Activated T-cell treated with anti-CD3 and anti-CD28 coated beads, Interleukin-2, amount 50 U/mL, for 48 hours (primary cell): ENCODE measurements at regions not wholly inside any gene's neighbourhood (a gene's known extent, or its start where the extent isn't known, plus 50 kb on each side); places are given as distances from the start of the nearest gene placed in this dataset.

Experiments
- DNase-seq, 2 experiments: peaks; one replicate each; pipeline ENCODE4 v3.0.0-alpha.2; 2020

GRCh38 chr11:116503216-116504160 is 269.3 kb downstream of the BUD13 start:
- DNase-seq = no peak

- DNase-seq = no peak
These were observed 270.1 kb downstream of the BUD13 start for GRCh38 chr11:116502641-116503061.

- DNase-seq = no peak
These were observed 271.1 kb downstream of the BUD13 start for GRCh38 chr11:116501728-116502127.

- DNase-seq = no peak
These were observed 271.7 kb downstream of the BUD13 start for GRCh38 chr11:116500947-116501602.

GRCh38 chr11:116500026-116500946 is 272.5 kb downstream of the BUD13 start:
- DNase-seq = no peak

GRCh38 chr11:116499396-116500003 is 273.3 kb downstream of the BUD13 start:
- peak; percentile 77 to 79 for DNase-seq

- no peak for DNase-seq
These were observed 274.6 kb downstream of the BUD13 start for GRCh38 chr11:116498161-116498560.

- no peak for DNase-seq
These were observed 280.2 kb downstream of the BUD13 start for GRCh38 chr11:116492600-116492999.

GRCh38 chr11:116488836-116489389 is 283.9 kb downstream of the BUD13 start:
- no peak for DNase-seq

GRCh38 chr11:116485425-116485824 is 287.4 kb downstream of the BUD13 start:
- no peak for DNase-seq

- DNase-seq = no peak
These were observed 290.1 kb downstream of the BUD13 start for GRCh38 chr11:116482716-116483115.

GRCh38 chr11:116481126-116481675 is 291.6 kb downstream of the BUD13 start:
- DNase-seq = no peak

GRCh38 chr11:116478669-116479668 is 293.8 kb downstream of the BUD13 start:
- no peak for DNase-seq

- DNase-seq = no peak
These were observed 294.6 kb downstream of the BUD13 start for GRCh38 chr11:116478205-116478604.

GRCh38 chr11:116473790-116474346 is 298.9 kb downstream of the BUD13 start:
- DNase-seq = no peak

GRCh38 chr11:116473206-116473769 is 299.5 kb downstream of the BUD13 start:
- no peak for DNase-seq

GRCh38 chr11:116472651-116473050 is 300.1 kb downstream of the BUD13 start:
- DNase-seq = no peak

- DNase-seq = no peak
These were observed 301.1 kb downstream of the BUD13 start for GRCh38 chr11:116471608-116472256.

- DNase-seq = no peak
These were observed 304.1 kb downstream of the BUD13 start for GRCh38 chr11:116468699-116469098.
